ENCODE measurements at regions not wholly inside any gene's neighbourhood (a gene's known extent, or its start where the extent isn't known, plus 50 kb on each side); places are given as distances from the start of the nearest gene placed in this dataset.

DNA sequence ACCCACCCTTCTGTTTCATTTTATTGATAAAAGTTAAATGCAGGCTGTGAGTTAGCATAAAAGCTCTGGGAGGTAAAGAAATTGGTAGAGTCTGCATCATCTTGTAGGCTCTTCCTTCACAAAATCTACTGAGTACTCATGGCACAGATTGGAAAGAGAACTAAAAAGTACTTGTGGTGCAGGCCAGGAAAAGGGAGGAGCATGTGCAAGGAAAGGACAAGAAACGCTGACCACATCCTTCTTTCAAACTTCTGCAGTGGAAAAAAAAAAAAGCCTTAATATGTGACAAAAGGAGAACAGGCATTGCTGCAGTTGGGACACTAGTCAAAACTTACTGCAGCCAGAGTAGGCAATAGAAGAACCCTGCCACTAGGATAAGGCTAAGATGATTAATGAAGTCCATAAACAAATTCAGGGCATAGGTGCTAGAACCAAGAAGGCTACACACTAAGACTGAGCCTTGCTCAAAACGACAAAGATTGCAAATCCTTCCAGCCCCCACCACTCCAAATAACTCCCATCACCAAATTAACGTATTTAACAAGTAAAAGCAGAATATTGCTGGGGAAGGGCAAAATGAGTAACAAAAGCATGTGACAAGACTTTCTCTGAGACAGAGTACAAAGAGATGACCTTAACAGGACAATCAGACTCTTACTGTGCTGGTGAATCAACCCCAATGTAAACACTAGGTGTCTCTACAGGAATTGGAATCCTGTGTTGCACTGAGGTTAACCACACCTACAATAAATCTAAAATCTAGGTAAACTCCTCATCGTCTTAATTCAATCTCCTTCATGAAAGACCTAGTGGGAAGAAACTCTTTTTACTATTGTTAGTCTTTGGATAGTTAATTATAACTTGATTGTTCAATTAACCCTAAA lies 1024.8 kb downstream of the TLE1 start:
- no peaks in the 10 kb centered on the region for H3K27me3 ChIP-seq (ENCODE audit: control insufficient read depth in 2 of 2, insufficient read depth in 2 of 2, low read length in 2 of 2)
- FAIRE-seq (no peak), DNase-seq (ENCODE audit: extremely low read depth in 1 of 4, low spot score in 3 of 4) (no peak), ATAC-seq (no peak)
- CTCF ChIA-PET (ENCODE audit: low intra/inter-chr PET ratio) = no interaction called here
- TF ChIP-seq PHTF2 (CRISPR knock-in tag; IDR thresholded peaks at IDR 0.05) = no peak
- no peak for TF ChIP-seq CBFB (CRISPR knock-in tag; IDR thresholded peaks at IDR 0.05)
- TF ChIP-seq MTA1 (IDR thresholded peaks at IDR 0.05; ENCODE audit: borderline replicate concordance) = no peak
- TF ChIP-seq, protein P1, sequence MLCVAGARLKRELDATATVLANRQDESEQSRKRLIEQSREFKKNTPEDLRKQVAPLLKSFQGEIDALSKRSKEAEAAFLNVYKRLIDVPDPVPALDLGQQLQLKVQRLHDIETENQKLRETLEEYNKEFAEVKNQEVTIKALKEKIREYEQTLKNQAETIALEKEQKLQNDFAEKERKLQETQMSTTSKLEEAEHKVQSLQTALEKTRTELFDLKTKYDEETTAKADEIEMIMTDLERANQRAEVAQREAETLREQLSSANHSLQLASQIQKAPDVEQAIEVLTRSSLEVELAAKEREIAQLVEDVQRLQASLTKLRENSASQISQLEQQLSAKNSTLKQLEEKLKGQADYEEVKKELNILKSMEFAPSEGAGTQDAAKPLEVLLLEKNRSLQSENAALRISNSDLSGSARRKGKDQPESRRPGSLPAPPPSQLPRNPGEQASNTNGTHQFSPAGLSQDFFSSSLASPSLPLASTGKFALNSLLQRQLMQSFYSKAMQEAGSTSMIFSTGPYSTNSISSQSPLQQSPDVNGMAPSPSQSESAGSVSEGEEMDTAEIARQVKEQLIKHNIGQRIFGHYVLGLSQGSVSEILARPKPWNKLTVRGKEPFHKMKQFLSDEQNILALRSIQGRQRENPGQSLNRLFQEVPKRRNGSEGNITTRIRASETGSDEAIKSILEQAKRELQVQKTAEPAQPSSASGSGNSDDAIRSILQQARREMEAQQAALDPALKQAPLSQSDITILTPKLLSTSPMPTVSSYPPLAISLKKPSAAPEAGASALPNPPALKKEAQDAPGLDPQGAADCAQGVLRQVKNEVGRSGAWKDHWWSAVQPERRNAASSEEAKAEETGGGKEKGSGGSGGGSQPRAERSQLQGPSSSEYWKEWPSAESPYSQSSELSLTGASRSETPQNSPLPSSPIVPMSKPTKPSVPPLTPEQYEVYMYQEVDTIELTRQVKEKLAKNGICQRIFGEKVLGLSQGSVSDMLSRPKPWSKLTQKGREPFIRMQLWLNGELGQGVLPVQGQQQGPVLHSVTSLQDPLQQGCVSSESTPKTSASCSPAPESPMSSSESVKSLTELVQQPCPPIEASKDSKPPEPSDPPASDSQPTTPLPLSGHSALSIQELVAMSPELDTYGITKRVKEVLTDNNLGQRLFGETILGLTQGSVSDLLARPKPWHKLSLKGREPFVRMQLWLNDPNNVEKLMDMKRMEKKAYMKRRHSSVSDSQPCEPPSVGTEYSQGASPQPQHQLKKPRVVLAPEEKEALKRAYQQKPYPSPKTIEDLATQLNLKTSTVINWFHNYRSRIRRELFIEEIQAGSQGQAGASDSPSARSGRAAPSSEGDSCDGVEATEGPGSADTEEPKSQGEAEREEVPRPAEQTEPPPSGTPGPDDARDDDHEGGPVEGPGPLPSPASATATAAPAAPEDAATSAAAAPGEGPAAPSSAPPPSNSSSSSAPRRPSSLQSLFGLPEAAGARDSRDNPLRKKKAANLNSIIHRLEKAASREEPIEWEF (CRISPR knock-in tag; IDR thresholded peaks at IDR 0.05) = no peak
- no peak for TF ChIP-seq ARID1B (IDR thresholded peaks at IDR 0.05)
- TF ChIP-seq NFIC (IDR thresholded peaks at IDR 0.05) = no peak
- TF ChIP-seq HEY1 (CRISPR knock-in tag; IDR thresholded peaks at IDR 0.05; ENCODE audit: borderline replicate concordance) = no peak
- no peak for TF ChIP-seq SP2 (IDR thresholded peaks at IDR 0.05; ENCODE audit: extremely low read depth, low read depth, low read length, poor library complexity, severe bottlenecking)
- no peak for TF ChIP-seq ZNF766 (CRISPR knock-in tag; conservative IDR thresholded peaks at IDR 0.05)
- TF ChIP-seq STAT5A (IDR thresholded peaks at IDR 0.05; ENCODE audit: borderline replicate concordance, low read length) = no peak
- TF ChIP-seq SMAD2 (IDR thresholded peaks at IDR 0.05; ENCODE audit: low read depth, low read length) = no peak
- no peak for TF ChIP-seq HMGN3 (IDR thresholded peaks at IDR 0.05; ENCODE audit: borderline replicate concordance, extremely low read depth, insufficient read length, low read depth, low read length)
- TF ChIP-seq, protein P2, sequence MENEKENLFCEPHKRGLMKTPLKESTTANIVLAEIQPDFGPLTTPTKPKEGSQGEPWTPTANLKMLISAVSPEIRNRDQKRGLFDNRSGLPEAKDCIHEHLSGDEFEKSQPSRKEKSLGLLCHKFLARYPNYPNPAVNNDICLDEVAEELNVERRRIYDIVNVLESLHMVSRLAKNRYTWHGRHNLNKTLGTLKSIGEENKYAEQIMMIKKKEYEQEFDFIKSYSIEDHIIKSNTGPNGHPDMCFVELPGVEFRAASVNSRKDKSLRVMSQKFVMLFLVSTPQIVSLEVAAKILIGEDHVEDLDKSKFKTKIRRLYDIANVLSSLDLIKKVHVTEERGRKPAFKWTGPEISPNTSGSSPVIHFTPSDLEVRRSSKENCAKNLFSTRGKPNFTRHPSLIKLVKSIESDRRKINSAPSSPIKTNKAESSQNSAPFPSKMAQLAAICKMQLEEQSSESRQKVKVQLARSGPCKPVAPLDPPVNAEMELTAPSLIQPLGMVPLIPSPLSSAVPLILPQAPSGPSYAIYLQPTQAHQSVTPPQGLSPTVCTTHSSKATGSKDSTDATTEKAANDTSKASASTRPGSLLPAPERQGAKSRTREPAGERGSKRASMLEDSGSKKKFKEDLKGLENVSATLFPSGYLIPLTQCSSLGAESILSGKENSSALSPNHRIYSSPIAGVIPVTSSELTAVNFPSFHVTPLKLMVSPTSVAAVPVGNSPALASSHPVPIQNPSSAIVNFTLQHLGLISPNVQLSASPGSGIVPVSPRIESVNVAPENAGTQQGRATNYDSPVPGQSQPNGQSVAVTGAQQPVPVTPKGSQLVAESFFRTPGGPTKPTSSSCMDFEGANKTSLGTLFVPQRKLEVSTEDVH (IDR thresholded peaks at IDR 0.05; ENCODE audit: low read depth, partially characterized antibody) = no peak
- H3K9ac ChIP-seq (ENCODE audit: insufficient read depth in 1 of 2, low read depth in 2 of 2, low read length in 2 of 2) = no peak overlapping the region
- H3K4me2 ChIP-seq (ENCODE audit: insufficient read depth, low read length) = no peak overlapping the region
- no peaks in the 10 kb centered on the region for H3K9me3 ChIP-seq (replicated peaks; ENCODE audit: control insufficient read depth, insufficient read depth, low read depth, low read length)
- no peak overlapping the region for H3K27ac ChIP-seq (ENCODE audit: extremely low read depth, low read depth, low read length)
- H2AFZ ChIP-seq (ENCODE audit: low read depth, low read length) = no peak overlapping the region
- BruUV-seq (replicated peaks) = no TSS peak
- no peaks in the 10 kb centered on the region for H4K20me1 ChIP-seq (replicated peaks; ENCODE audit: control insufficient read depth, insufficient read depth, low read length)
- intact Hi-C loops (cut with micrococcal nuclease) (no loop called here), in situ Hi-C loops (cut with MboI) (no loop called here)
- POLR2A ChIA-PET = no interaction called here
- no peaks in the 10 kb centered on the region for H3K4me1 ChIP-seq (replicated peaks in 1 of 2; ENCODE audit: control insufficient read depth in 2 of 2, insufficient read depth in 2 of 2, low read length in 2 of 2)
- no peaks in the 10 kb centered on the region for H3K9me1 ChIP-seq (ENCODE audit: control insufficient read depth, insufficient read depth, low read length)
- H3K4me3 ChIP-seq = no peak overlapping the region
- 0% methylated on average over 2 of the region's 4 CpGs for WGBS (ENCODE audit: insufficient coverage, low coverage, missing lambda C conversion rate)
- H3K79me2 ChIP-seq (ENCODE audit: control insufficient read depth, insufficient read depth, low read length) = no peaks in the 10 kb centered on the region
- H3K36me3 ChIP-seq (ENCODE audit: control insufficient read depth, insufficient read depth, low read length) = no peaks in the 10 kb centered on the region
